DOHH2 (cell line): ENCODE measurements at regions not wholly inside any gene's neighbourhood (a gene's known extent, or its start where the extent isn't known, plus 50 kb on each side); places are given as distances from the start of the nearest gene placed in this dataset.

Experiments
- H3F3A ChIP-seq: fragments of 200-600 bp; sonication (generic), shearing (Covaris generic); 2 replicates; pipeline ENCODE4 v1.6.0; 2016; ENCODE audit warnings: antibody characterized with exemption, mild to moderate bottlenecking; ENCODE audit not compliant: control insufficient read depth, insufficient read depth
- H3K27ac ChIP-seq: fragments of 200-600 bp; sonication (generic); 2 replicates; pipeline ENCODE4 v1.5.1; 2014; ENCODE audit warnings: low read depth, mild to moderate bottlenecking, low read length, moderate library complexity
- H3K27me3 ChIP-seq: fragments of 200-600 bp; sonication (generic); 2 replicates; pipeline ENCODE4 v1.6.1; 2014; ENCODE audit warnings: mild to moderate bottlenecking, low read length, mixed read lengths; ENCODE audit not compliant: control insufficient read depth
- H3K36me3 ChIP-seq: fragments of 200-600 bp; sonication (generic); 2 replicates; pipeline ENCODE4 v1.6.1; 2014; ENCODE audit warnings: mild to moderate bottlenecking, low read length, moderate library complexity, mixed read lengths; ENCODE audit not compliant: control insufficient read depth
- H3K4me1 ChIP-seq: fragments of 200-600 bp; sonication (generic); 2 replicates; pipeline ENCODE4 v1.6.1; 2014; ENCODE audit warnings: mild to moderate bottlenecking, low read length, mixed read lengths; ENCODE audit not compliant: control insufficient read depth
- H3K4me2 ChIP-seq: fragments of 200-600 bp; sonication (generic); 2 replicates; pipeline ENCODE4 v1.6.0; 2014; ENCODE audit warnings: mild to moderate bottlenecking, low read length, moderate library complexity
- H3K4me3 ChIP-seq: fragments of 200-600 bp; sonication (generic); 2 replicates; pipeline ENCODE4 v1.5.1; 2014; ENCODE audit warnings: mild to moderate bottlenecking, low read length, mixed read lengths
- H3K79me2 ChIP-seq: fragments of 200-600 bp; sonication (generic); 2 replicates; pipeline ENCODE4 v1.6.1; 2014; ENCODE audit warnings: mild to moderate bottlenecking, low read length, mixed read lengths; ENCODE audit not compliant: control insufficient read depth
- H3K9me2 ChIP-seq: fragments of 200-600 bp; sonication (generic); replicated peaks from 2 replicates; pipeline ENCODE4 v1.6.1; 2014; ENCODE audit warnings: mild to moderate bottlenecking, low read length, mixed read lengths; ENCODE audit not compliant: control insufficient read depth
- H3K9me3 ChIP-seq: fragments of 200-600 bp; sonication (generic); 2 replicates; pipeline ENCODE4 v1.6.1; 2014; ENCODE audit warnings: antibody characterized with exemption, low read length, mixed read lengths; ENCODE audit not compliant: control insufficient read depth, insufficient read depth
- H4K20me1 ChIP-seq: fragments of 200-600 bp; sonication (generic); 2 replicates; pipeline ENCODE4 v1.6.0; 2014; ENCODE audit warnings: low read depth, mild to moderate bottlenecking, antibody characterized with exemption, low read length, moderate library complexity; ENCODE audit not compliant: control insufficient read depth, insufficient read depth
- EZH2phosphoT487 ChIP-seq: fragments of 200-600 bp; sonication (generic); IDR thresholded peaks from 2 replicates; pipeline ENCODE4 v1.6.1; 2017; ENCODE audit warnings: borderline replicate concordance, mild to moderate bottlenecking, antibody characterized with exemption, low read length, moderate library complexity, mixed read lengths
- TF ChIP-seq, protein P1 (sequence below): fragments of 200-600 bp; sonication (generic); IDR thresholded peaks from one replicate; pipeline ENCODE4 v1.5.1; 2014; ENCODE audit warnings: antibody characterized with exemption, mild to moderate bottlenecking, low read depth, low read length; ENCODE audit not compliant: poor library complexity, severe bottlenecking

DNA sequence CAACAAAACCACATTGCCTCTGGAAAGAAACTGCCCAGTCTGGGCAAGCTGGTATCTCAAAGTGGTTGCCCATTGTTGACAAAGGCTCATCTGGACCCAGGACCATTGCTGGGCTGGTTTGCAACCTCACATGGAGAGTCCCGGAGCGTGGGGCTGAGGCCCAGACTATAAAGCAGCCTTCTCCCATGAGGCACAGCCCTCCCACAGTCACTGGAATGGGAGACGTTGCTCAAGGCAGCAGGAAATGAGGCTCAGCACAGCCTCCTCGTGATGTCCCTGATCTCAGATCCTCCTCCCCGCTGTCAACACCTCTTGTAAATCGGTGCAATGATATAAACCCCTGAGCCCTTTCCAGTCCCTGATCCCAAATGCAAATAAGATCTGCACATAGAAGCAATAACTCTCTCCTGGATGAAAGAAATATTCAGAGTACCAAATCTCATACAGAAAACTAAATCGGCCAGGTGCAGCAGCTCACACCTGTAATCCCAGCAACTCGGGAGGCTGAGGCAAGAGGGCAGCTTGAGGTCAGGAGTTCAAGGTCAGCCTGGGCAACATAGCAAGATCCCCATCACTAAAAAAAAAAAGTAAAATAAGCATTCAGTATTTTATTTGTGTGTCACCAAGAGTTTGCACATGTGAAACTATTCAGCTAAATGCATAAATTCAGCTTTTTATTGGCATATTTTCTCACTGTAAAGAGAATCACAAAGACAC lies 103.0 kb upstream of the RREB1 start:
- no peaks in the 10 kb centered on the region; the same call in 1 of the 2 replicates for H3K27me3 ChIP-seq
- no peaks in the 10 kb centered on the region for H3K79me2 ChIP-seq
- H3K9me3 ChIP-seq = no peaks in the 10 kb centered on the region
- H3K4me2 ChIP-seq = no peak overlapping the region
- no peaks in the 10 kb centered on the region for H3F3A ChIP-seq
- no peaks in the 10 kb centered on the region for H3K36me3 ChIP-seq
- H4K20me1 ChIP-seq = no peaks in the 10 kb centered on the region
- no peak overlapping the region for H3K27ac ChIP-seq
- no peaks in the 10 kb centered on the region for H3K4me1 ChIP-seq
- no peaks in the 10 kb centered on the region for H3K9me2 ChIP-seq
- no peak overlapping the region for H3K4me3 ChIP-seq
- TF ChIP-seq, protein P1, sequence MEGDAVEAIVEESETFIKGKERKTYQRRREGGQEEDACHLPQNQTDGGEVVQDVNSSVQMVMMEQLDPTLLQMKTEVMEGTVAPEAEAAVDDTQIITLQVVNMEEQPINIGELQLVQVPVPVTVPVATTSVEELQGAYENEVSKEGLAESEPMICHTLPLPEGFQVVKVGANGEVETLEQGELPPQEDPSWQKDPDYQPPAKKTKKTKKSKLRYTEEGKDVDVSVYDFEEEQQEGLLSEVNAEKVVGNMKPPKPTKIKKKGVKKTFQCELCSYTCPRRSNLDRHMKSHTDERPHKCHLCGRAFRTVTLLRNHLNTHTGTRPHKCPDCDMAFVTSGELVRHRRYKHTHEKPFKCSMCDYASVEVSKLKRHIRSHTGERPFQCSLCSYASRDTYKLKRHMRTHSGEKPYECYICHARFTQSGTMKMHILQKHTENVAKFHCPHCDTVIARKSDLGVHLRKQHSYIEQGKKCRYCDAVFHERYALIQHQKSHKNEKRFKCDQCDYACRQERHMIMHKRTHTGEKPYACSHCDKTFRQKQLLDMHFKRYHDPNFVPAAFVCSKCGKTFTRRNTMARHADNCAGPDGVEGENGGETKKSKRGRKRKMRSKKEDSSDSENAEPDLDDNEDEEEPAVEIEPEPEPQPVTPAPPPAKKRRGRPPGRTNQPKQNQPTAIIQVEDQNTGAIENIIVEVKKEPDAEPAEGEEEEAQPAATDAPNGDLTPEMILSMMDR = no peak
- no peak for TF ChIP-seq EZH2phosphoT487

DNA sequence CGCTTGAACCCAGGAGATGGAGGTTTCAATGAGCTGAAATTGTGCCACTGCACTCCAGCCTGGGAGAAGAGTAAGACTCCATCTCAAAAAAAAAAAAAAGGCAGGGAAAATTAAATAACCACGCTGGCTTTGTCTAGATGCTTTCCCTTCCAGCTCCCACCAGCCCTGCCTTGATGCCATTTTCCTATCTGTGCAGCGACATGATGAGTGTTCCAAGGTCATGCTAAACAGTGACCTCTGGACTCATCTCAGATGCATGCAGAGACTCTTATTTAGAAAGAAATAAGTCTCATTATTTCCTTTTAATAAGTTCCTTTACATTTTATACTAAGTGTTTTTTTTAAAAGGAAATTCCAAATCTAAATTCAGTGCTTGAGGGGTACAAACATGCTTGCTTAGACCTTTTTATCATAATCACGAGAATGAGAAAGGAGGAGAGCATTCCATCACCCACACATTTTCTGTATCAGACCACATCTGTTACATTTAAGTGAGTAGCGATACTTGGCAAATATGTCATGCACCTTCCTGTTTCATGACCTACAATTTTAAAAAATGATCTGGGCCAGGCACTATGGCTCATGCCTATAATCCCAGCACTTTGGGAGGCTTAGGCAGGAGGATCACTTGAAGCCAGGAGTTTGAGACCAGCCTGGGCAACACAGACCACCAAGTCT lies 101.1 kb upstream of the RREB1 start:
- Histone ChIP-seq H3K9me2 (no peaks in the 10 kb centered on the region), H3K9me3 (no peaks in the 10 kb centered on the region), H3K27me3 (no peaks in the 10 kb centered on the region; the same call in 1 of the 2 replicates), H3F3A (no peaks in the 10 kb centered on the region), H3K4me2 (no peak overlapping the region), H3K27ac (no peak overlapping the region), H4K20me1 (no peaks in the 10 kb centered on the region), H3K79me2 (no peaks in the 10 kb centered on the region), H3K4me1 (no peaks in the 10 kb centered on the region), H3K36me3 (no peaks in the 10 kb centered on the region), H3K4me3 (no peak overlapping the region)
- TF ChIP-seq, protein P1 = no peak
- TF ChIP-seq EZH2phosphoT487 = no peak

DNA sequence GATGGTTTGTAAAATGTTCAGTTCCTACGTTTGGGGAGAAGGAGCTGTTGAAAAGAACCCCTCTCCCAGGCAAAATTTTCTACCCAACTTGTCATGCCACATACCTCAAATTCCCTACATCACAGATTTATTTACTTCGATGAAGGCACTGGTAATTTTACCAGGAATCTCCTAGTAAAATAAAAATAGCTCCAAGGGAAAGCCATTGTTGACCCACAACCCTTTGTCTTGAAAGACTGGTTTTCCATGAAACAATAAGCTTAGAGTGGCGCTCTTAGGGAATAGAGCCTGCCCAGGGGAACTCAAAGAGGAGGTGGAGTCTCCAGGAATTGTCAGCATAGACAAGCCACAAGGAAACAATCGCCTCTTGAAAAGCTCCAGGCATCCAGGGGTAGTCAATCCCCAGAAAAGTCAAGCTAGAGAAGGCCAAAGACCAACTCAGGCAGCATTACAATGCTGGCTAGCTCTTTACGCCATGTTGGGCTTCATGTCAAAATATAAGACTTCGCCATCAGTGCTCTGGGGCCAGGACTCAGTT lies 99.2 kb upstream of the RREB1 start:
- no peak overlapping the region for H3K27ac ChIP-seq
- TF ChIP-seq, protein P1 = no peak
- TF ChIP-seq EZH2phosphoT487 = no peak
- no peak overlapping the region for H3K4me3 ChIP-seq
- no peaks in the 10 kb centered on the region for H3K9me3 ChIP-seq
- H3K27me3 ChIP-seq = peaks cover 8% of the 10 kb centered on the region
- H4K20me1 ChIP-seq = no peaks in the 10 kb centered on the region
- no peaks in the 10 kb centered on the region for H3K36me3 ChIP-seq
- no peaks in the 10 kb centered on the region for H3K4me1 ChIP-seq
- H3K4me2 ChIP-seq = no peak overlapping the region
- no peaks in the 10 kb centered on the region for H3F3A ChIP-seq
- no peaks in the 10 kb centered on the region for H3K9me2 ChIP-seq
- H3K79me2 ChIP-seq = no peaks in the 10 kb centered on the region
